ENCODE measurements at regions not wholly inside any gene's neighbourhood (a gene's known extent, or its start where the extent isn't known, plus 50 kb on each side); places are given as distances from the start of the nearest gene placed in this dataset.

DNA sequence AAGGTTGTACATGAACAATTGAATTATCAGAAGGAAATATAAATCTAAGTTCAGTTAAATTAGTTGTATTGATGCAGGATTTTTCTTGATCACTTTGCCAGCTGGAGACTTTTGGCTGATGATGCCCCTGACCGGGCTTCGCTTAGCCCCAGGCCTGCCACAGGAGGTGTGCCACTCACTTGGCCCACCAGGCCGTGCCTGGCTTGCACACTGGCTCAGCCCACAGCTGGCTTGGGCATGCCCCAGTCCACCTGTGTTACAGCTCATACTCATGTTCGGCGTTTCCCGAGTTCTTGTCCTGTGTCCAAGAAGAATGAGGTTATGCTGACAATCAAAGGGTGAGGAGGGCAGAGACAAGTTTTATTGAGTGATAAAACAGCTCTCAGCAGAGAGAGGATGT is 773.9 kb upstream of the FANCL start:
- TF ChIP-seq, protein P1, sequence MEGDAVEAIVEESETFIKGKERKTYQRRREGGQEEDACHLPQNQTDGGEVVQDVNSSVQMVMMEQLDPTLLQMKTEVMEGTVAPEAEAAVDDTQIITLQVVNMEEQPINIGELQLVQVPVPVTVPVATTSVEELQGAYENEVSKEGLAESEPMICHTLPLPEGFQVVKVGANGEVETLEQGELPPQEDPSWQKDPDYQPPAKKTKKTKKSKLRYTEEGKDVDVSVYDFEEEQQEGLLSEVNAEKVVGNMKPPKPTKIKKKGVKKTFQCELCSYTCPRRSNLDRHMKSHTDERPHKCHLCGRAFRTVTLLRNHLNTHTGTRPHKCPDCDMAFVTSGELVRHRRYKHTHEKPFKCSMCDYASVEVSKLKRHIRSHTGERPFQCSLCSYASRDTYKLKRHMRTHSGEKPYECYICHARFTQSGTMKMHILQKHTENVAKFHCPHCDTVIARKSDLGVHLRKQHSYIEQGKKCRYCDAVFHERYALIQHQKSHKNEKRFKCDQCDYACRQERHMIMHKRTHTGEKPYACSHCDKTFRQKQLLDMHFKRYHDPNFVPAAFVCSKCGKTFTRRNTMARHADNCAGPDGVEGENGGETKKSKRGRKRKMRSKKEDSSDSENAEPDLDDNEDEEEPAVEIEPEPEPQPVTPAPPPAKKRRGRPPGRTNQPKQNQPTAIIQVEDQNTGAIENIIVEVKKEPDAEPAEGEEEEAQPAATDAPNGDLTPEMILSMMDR (IDR thresholded peaks at IDR 0.05) = no peak
- TF ChIP-seq POLR2A (IDR thresholded peaks at IDR 0.05) = no peak

Data from Peyer's patch (tissue), 4 donors.